ENCODE measurements at regions not wholly inside any gene's neighbourhood (a gene's known extent, or its start where the extent isn't known, plus 50 kb on each side); places are given as distances from the start of the nearest gene placed in this dataset.

DNA sequence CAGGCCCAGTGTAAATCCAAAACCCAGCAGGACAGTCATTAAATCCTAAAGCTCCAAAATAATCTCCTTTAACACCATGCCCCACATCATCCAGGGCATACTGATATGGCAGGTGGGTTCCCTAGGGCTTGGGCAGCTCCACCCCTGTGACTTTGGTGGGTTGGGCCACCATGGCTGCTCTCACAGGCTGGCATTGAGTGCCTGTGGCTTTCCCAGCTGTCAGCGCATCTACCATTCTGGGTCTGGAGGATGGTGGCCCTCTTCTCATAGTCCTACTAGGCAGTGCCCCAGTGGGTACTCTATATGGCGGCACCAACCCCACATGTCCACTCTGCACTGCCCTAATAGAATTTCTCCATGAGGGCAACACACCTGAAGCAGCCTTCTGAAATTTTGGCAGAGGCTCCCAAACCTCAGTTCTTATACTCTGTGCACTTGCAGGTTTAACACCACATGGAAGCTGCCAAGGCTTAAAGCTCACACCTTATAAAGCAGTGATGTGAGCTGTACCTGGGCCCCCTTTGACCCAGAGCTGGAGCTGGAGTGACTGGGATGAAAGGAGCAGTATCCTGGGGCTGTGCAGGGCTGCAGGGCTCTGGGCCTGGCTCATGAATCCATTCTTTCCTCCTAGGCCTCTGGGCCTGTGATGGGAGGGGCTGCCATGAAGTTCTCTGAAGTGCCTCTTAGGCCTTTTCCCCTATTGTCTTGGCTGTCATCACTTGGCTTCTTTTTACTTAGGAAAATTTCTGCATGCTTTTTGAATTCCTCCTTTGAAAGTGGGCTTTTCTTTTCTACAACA lies 765.5 kb upstream of the EPHA7 start:
- Histone ChIP-seq H3K4me1 (no peaks in the 10 kb centered on the region), H3K9me3 (peaks cover 0 to 14% (median 0%) of the 10 kb centered on the region in 4 donors), H3K27ac (no peak overlapping the region), H3K27me3 (no peaks in the 10 kb centered on the region), H3K4me3 (no peak overlapping the region), H3K36me3 (no peaks in the 10 kb centered on the region)
- 95 to 96% methylated on average over 2 of the region's 2 CpGs for WGBS, 2 donors
- no peak for DNase-seq (ENCODE audit: low spot score in 2 of 2)
- TF ChIP-seq, protein P1, sequence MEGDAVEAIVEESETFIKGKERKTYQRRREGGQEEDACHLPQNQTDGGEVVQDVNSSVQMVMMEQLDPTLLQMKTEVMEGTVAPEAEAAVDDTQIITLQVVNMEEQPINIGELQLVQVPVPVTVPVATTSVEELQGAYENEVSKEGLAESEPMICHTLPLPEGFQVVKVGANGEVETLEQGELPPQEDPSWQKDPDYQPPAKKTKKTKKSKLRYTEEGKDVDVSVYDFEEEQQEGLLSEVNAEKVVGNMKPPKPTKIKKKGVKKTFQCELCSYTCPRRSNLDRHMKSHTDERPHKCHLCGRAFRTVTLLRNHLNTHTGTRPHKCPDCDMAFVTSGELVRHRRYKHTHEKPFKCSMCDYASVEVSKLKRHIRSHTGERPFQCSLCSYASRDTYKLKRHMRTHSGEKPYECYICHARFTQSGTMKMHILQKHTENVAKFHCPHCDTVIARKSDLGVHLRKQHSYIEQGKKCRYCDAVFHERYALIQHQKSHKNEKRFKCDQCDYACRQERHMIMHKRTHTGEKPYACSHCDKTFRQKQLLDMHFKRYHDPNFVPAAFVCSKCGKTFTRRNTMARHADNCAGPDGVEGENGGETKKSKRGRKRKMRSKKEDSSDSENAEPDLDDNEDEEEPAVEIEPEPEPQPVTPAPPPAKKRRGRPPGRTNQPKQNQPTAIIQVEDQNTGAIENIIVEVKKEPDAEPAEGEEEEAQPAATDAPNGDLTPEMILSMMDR (IDR thresholded peaks at IDR 0.05), result no peak
- TF ChIP-seq EP300 (IDR thresholded peaks at IDR 0.05) (no peak), POLR2A (IDR thresholded peaks at IDR 0.05) (no peak)

DNA sequence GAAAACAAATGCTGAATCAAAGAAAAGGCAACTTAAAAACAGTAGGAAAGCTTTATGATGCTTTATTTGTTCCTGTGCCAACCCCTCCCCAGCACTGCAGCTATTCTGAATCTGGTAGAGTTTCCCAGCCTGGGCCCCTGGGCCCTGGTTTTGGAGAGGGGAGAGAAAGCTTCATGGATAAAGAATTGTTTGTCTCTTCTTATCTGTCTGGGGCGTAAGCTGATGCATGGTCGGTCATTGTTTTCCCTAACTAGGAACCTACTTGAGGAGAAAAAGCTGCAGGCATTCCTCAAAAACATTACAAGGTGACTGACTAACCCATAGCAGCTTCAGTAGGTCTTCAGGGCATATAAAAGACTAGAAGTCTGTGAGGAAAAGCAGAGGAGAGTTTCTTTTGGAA lies 758.1 kb upstream of the EPHA7 start:
- no peak for TF ChIP-seq EP300 (IDR thresholded peaks at IDR 0.05)
- no peak for TF ChIP-seq POLR2A (IDR thresholded peaks at IDR 0.05)
- TF ChIP-seq, protein P1 (IDR thresholded peaks at IDR 0.05), result no peak
- H3K27me3 ChIP-seq, result no peaks in the 10 kb centered on the region
- no peaks in the 10 kb centered on the region for H3K36me3 ChIP-seq
- WGBS, 2 donors, result 35 to 40% methylated on average over 2 of the region's 2 CpGs
- no peak overlapping the region for H3K27ac ChIP-seq
- no peaks in the 10 kb centered on the region for H3K4me1 ChIP-seq
- DNase-seq (ENCODE audit: low spot score in 2 of 2), result no peak
- no peak overlapping the region for H3K4me3 ChIP-seq
- no peaks in the 10 kb centered on the region for H3K9me3 ChIP-seq

DNA sequence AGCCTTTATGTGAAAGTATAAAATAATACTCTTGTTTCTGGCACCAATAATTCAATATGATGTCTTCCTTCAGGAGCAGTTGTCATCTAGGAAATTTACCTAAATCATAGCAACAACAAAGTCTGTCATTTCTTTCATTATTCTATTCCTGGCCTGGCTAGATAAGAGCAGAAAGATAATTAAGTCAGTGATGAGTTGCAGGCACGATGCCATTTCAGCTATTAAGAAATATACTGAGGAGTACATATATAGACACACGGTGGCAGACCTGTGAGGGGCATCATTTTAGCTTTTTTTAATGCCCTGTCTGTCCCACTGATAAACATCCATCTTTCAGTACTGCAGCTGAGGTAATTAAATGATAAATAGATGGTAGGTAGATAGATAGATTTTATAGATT lies 756.1 kb upstream of the EPHA7 start:
- 88 to 89% methylated on average over 2 of the region's 2 CpGs for WGBS, 2 donors

DNA sequence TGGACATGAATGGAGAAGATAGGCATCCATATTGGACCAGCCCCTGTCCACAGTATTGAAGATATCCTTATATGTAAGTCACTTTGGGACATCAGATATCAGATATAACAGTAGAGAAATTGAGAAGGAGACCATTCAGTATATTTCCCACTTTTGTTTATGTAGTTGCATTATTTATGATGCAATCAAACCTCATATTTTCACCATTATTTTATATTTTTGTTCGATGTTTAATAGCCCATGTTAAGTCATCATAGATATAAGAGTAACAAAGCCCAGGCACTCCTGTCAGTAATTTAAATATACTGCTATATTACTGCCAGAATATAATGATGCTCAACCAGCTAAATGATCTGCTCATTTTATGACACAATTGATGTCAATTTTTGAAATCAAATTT lies 744.5 kb upstream of the EPHA7 start:
- Histone ChIP-seq H3K9me3 (peaks cover 0 to 3% (median 0%) of the 10 kb centered on the region in 4 donors), H3K27ac (no peak overlapping the region), H3K36me3 (no peaks in the 10 kb centered on the region), H3K4me1 (no peaks in the 10 kb centered on the region), H3K27me3 (no peaks in the 10 kb centered on the region), H3K4me3 (no peak overlapping the region)
- DNase-seq (ENCODE audit: low spot score in 2 of 2), result no peak
- 85 to 93% methylated on average over 1 of the region's 1 CpG for WGBS, 2 donors
- no peak for TF ChIP-seq POLR2A (IDR thresholded peaks at IDR 0.05)
- TF ChIP-seq, protein P1 (IDR thresholded peaks at IDR 0.05), result no peak
- no peak for TF ChIP-seq EP300 (IDR thresholded peaks at IDR 0.05)

More for the DNA sequence above, 756.1 kb upstream of the EPHA7 start:
- Histone ChIP-seq H3K36me3 (no peaks in the 10 kb centered on the region), H3K4me3 (no peak overlapping the region), H3K4me1 (no peaks in the 10 kb centered on the region), H3K27me3 (no peaks in the 10 kb centered on the region), H3K27ac (no peak overlapping the region), H3K9me3 (no peaks in the 10 kb centered on the region)
- TF ChIP-seq, protein P1 (IDR thresholded peaks at IDR 0.05), result no peak
- TF ChIP-seq POLR2A (IDR thresholded peaks at IDR 0.05), result no peak
- no peak for TF ChIP-seq EP300 (IDR thresholded peaks at IDR 0.05)
- DNase-seq (ENCODE audit: low spot score in 2 of 2), result no peak

DNA sequence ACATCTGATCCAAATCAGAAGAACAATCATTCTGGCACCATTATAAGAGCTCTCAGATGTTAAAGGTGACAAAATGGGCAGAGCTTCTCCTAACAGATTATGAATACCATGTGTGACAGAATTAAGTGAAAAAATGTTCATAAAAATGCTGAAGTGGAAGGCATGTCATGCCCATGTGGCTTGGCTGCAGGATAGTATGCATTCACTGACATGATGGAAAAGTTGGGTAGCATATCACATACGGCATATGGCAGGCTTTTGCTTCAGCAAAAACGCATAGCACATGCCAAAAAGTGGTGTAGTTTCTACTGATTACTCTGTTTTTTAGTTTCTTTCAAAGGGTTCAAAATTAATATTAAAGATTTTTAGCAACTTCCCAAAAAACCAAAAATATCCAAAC lies 731.5 kb upstream of the EPHA7 start:
- Histone ChIP-seq H3K9me3 (no peaks in the 10 kb centered on the region), H3K27me3 (no peaks in the 10 kb centered on the region), H3K4me1 (no peaks in the 10 kb centered on the region), H3K36me3 (no peaks in the 10 kb centered on the region), H3K27ac (no peak overlapping the region), H3K4me3 (no peak overlapping the region)
- TF ChIP-seq EP300 (IDR thresholded peaks at IDR 0.05) (no peak), POLR2A (IDR thresholded peaks at IDR 0.05) (no peak)
- TF ChIP-seq, protein P1 (IDR thresholded peaks at IDR 0.05), result no peak
- 84 to 89% methylated on average over 2 of the region's 2 CpGs for WGBS, 2 donors
- DNase-seq (ENCODE audit: low spot score in 2 of 2), result no peak

Measured in tibial nerve (tissue), 4 donors.